Osteoblast (primary cell): ENCODE measurements at regions not wholly inside any gene's neighbourhood (a gene's known extent, or its start where the extent isn't known, plus 50 kb on each side); places are given as distances from the start of the nearest gene placed in this dataset.

Experiments
- DNase-seq: peaks from one replicate; pipeline ENCODE4 v3.0.0; 2011; ENCODE audit warnings: low spot score, mixed read lengths; ENCODE audit not compliant: insufficient read length; ENCODE audit errors: missing footprints
- H2AFZ ChIP-seq: 2 replicates; pipeline ENCODE4 v1.6.0; 2011; ENCODE audit warnings: mild to moderate bottlenecking, low read length
- H3K27ac ChIP-seq: 2 replicates; pipeline ENCODE4 v1.5.1; 2011; ENCODE audit warnings: mild to moderate bottlenecking, low read depth, low read length, moderate library complexity
- H3K27me3 ChIP-seq: 2 replicates; pipeline ENCODE4 v1.6.0; 2012; ENCODE audit warnings: mild to moderate bottlenecking, control low read depth, inconsistent platforms, low read length, moderate library complexity; ENCODE audit not compliant: insufficient read depth
- H3K36me3 ChIP-seq: 2 replicates; pipeline ENCODE4 v1.5.1; 2011; ENCODE audit warnings: mild to moderate bottlenecking, low read length, control low read depth, moderate library complexity; ENCODE audit not compliant: insufficient read depth
- H3K4me1 ChIP-seq: 2 replicates; pipeline ENCODE4 v1.5.1; 2011; ENCODE audit warnings: mild to moderate bottlenecking, low read length, control low read depth, moderate library complexity; ENCODE audit not compliant: insufficient read depth
- H3K4me2 ChIP-seq: 2 replicates; pipeline ENCODE4 v1.6.0; 2011; ENCODE audit warnings: mild to moderate bottlenecking, low read length; ENCODE audit not compliant: insufficient read depth
- H3K4me3 ChIP-seq: fragments of 200-600 bp; sonication (generic); 3 replicates; pipeline ENCODE4 v1.5.1; 2012; ENCODE audit warnings: mild to moderate bottlenecking, low read length, inconsistent platforms; ENCODE audit not compliant: insufficient read depth
- H3K79me2 ChIP-seq: 2 replicates; pipeline ENCODE4 v1.6.0; 2012; ENCODE audit warnings: mild to moderate bottlenecking, low read length, control low read depth, inconsistent platforms; ENCODE audit not compliant: insufficient read depth
- H3K9me3 ChIP-seq: 2 replicates; pipeline ENCODE4 v1.5.1; 2011; ENCODE audit warnings: low read depth, low read length, control low read depth
- H4K20me1 ChIP-seq: 2 replicates; pipeline ENCODE4 v1.6.0; 2012; ENCODE audit warnings: mild to moderate bottlenecking, low read length, control low read depth; ENCODE audit not compliant: insufficient read depth
- TF ChIP-seq, protein P1 (sequence below): IDR thresholded peaks from 2 replicates; pipeline ENCODE4 v1.5.1; 2011; ENCODE audit warnings: mild to moderate bottlenecking, low read depth, low read length, moderate library complexity; ENCODE audit errors: extremely low read depth

DNA sequence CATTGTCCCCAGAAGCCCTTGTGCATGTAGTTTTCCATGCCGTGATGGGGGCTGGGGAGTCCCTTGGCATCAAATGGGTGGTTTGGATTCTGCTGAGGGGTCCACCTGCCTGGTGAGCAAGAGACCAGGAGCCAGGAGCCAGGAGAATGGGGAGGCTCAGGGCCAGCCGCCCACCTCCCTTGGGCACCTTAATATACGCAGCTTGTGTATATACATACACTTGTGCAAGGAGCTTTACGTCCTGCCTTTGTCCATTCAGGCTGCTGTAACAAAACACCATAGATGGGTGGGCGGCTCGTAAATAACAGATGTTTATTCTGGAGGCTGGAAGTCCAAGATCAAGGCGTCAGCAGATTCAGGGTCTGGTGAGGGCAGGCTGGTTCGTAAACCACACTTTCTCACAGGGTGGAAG lies 62.5 kb downstream of the SMIM38 start:
- Histone ChIP-seq H3K4me2 (no peak overlapping the region), H3K79me2 (no peaks in the 10 kb centered on the region), H2AFZ (no peak overlapping the region), H3K36me3 (no peaks in the 10 kb centered on the region), H4K20me1 (no peaks in the 10 kb centered on the region), H3K4me1 (no peaks in the 10 kb centered on the region), H3K27me3 (peaks cover 50% of the 10 kb centered on the region), H3K4me3 (no peak overlapping the region), H3K27ac (no peak overlapping the region), H3K9me3 (no peaks in the 10 kb centered on the region)
- TF ChIP-seq, protein P1, sequence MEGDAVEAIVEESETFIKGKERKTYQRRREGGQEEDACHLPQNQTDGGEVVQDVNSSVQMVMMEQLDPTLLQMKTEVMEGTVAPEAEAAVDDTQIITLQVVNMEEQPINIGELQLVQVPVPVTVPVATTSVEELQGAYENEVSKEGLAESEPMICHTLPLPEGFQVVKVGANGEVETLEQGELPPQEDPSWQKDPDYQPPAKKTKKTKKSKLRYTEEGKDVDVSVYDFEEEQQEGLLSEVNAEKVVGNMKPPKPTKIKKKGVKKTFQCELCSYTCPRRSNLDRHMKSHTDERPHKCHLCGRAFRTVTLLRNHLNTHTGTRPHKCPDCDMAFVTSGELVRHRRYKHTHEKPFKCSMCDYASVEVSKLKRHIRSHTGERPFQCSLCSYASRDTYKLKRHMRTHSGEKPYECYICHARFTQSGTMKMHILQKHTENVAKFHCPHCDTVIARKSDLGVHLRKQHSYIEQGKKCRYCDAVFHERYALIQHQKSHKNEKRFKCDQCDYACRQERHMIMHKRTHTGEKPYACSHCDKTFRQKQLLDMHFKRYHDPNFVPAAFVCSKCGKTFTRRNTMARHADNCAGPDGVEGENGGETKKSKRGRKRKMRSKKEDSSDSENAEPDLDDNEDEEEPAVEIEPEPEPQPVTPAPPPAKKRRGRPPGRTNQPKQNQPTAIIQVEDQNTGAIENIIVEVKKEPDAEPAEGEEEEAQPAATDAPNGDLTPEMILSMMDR, result no peak
- DNase-seq, result peak; percentile 63

DNA sequence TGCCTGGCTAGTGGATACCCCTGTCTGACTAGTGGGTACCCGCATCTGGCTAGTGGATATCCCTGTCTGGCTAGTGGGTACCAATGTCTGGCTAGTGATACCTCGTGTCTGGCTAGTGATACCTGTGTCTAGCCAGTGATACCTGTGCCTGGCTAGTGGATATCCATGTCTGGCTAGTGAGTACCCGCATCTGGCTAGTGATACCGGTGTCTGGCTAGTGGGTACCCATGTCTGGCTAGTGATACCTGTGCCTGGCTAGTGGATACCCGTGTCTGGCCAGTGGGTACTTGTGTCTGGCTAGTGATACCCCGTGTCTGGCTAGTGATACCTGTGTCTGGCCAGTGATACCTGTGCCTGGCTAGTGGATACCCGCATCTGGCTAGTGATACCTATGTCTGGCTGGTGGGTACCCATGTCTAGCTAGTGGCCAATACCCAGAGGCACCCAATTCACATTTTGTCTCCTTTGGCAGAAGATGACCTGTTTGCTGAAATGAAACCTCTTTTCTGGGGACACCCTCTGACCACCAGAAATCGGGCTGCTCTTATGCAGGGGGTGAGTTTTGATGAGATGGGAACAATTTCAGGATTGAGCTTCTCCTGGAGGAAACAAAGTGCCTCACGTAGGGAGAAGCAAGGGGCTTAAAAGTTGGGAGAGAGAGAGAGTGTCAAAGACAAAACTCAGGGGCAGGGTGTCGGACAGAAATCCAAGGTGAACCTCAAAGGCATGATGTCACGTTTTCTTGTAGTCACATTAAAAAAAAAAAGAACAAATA lies 63.4 kb downstream of the SMIM38 start:
- Histone ChIP-seq H3K27ac (no peak overlapping the region), H3K4me2 (no peak overlapping the region), H4K20me1 (no peaks in the 10 kb centered on the region), H3K36me3 (no peaks in the 10 kb centered on the region), H3K9me3 (no peaks in the 10 kb centered on the region), H3K27me3 (peaks cover 51% of the 10 kb centered on the region), H3K4me3 (no peak overlapping the region), H3K4me1 (no peaks in the 10 kb centered on the region), H3K79me2 (no peaks in the 10 kb centered on the region), H2AFZ (no peak overlapping the region)
- peak; percentile 73 for DNase-seq
- TF ChIP-seq, protein P1, result no peak

DNA sequence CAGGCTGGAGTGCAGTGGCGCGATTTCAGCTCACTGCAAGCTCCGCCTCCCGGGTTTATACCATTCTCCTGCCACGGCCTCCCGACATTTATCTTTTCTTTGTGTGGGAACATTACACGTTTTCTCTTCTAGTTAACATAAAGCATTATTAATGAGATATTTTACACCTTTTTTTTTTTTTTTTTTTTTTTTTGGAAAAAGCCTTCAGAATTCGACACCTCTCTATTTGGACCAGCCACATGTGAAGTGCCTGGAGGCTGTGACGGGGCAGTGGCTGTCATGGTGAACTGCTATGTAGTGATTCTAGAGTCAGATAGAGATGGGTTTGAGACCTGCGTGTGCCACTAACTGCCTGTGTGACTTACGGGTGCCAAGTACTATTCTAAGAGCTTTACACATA lies 64.3 kb downstream of the SMIM38 start:
- peaks cover 57% of the 10 kb centered on the region for H3K27me3 ChIP-seq

DNA sequence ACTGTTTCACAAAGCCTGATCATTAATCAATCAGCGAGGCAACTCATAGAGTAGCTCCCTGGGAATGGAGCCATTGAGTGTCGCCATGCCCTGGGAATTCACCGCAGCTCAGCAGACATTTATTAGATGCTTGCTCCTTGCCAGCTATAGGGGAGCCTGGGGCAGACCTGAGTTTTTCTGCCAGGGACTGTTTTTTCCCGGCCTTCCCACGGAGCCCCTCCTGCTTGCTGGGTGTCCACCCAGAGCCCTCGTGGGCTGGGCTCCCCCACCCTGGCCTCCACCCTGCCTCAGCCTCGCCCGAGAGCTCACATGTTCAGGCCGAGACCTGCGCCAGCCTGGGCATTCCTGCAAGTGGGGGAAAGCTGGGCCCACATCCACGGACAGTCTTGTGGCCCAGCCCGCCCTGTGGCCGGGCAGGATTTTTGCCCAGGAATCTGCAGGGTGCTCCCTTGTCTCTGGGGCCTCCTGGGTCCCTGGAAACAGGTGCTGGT lies 64.9 kb downstream of the SMIM38 start:
- peak; percentile 56 for DNase-seq
- no peak overlapping the region for H3K27ac ChIP-seq
- no peak overlapping the region for H3K4me2 ChIP-seq
- no peaks in the 10 kb centered on the region for H3K36me3 ChIP-seq
- no peak overlapping the region for H2AFZ ChIP-seq
- no peaks in the 10 kb centered on the region for H4K20me1 ChIP-seq
- TF ChIP-seq, protein P1, result no peak
- no peaks in the 10 kb centered on the region for H3K4me1 ChIP-seq
- H3K4me3 ChIP-seq, result no peak overlapping the region
- no peaks in the 10 kb centered on the region for H3K79me2 ChIP-seq
- H3K9me3 ChIP-seq, result no peaks in the 10 kb centered on the region
- H3K27me3 ChIP-seq, result peaks cover 63% of the 10 kb centered on the region

More for the DNA sequence above, 64.3 kb downstream of the SMIM38 start:
- Histone ChIP-seq H3K79me2 (no peaks in the 10 kb centered on the region), H3K27ac (no peak overlapping the region), H3K4me3 (no peak overlapping the region), H3K9me3 (no peaks in the 10 kb centered on the region), H4K20me1 (no peaks in the 10 kb centered on the region), H3K4me1 (no peaks in the 10 kb centered on the region), H3K4me2 (no peak overlapping the region), H3K36me3 (no peaks in the 10 kb centered on the region), H2AFZ (no peak overlapping the region)
- DNase-seq, result peak; percentile 19
- TF ChIP-seq, protein P1, result no peak
